ENCODE measurements at regions not wholly inside any gene's neighbourhood (a gene's known extent, or its start where the extent isn't known, plus 50 kb on each side); places are given as distances from the start of the nearest gene placed in this dataset.
"Not testable (repeated sequence)": the region's sequence is repeated elsewhere in the genome, so short reads cannot be mapped to it uniquely, and the experiment has no call there.

- no peak for DNase-seq (ENCODE audit: low read depth)
Measured at GRCh38 chr7:39758234-39758970, 135.0 kb downstream of the RALA start.

- no peak for DNase-seq (ENCODE audit: low read depth)
Measured at GRCh38 chr7:39761449-39761848, 138.1 kb downstream of the RALA start.

- not testable (repeated sequence) for DNase-seq (ENCODE audit: low read depth)
Measured at GRCh38 chr7:39762466-39762865, 139.1 kb downstream of the RALA start.

GRCh38 chr7:39762881-39763280 is 139.5 kb downstream of the RALA start:
- DNase-seq (ENCODE audit: low read depth), result not testable (repeated sequence)

GRCh38 chr7:39765833-39766232 is 142.5 kb downstream of the RALA start:
- not testable (repeated sequence) for DNase-seq (ENCODE audit: low read depth)

GRCh38 chr7:39768439-39768838 is 145.1 kb downstream of the RALA start:
- DNase-seq (ENCODE audit: low read depth), result not testable (repeated sequence)

GRCh38 chr7:39774341-39774851 is 151.0 kb downstream of the RALA start:
- not testable (repeated sequence) for DNase-seq (ENCODE audit: low read depth)

- DNase-seq (ENCODE audit: low read depth), result not testable (repeated sequence)
Measured at GRCh38 chr7:39781557-39781956, 158.2 kb downstream of the RALA start.

GRCh38 chr7:39786440-39786839 is 163.1 kb downstream of the RALA start:
- DNase-seq (ENCODE audit: low read depth), result not testable (repeated sequence)

- peak; percentile 0 for DNase-seq (ENCODE audit: low read depth)
Measured at GRCh38 chr7:39791035-39791434, 159.0 kb upstream of the CDK13 start.

GRCh38 chr7:39791911-39792310 is 158.1 kb upstream of the CDK13 start:
- DNase-seq (ENCODE audit: low read depth), result not testable (repeated sequence)

GRCh38 chr7:39793026-39793425 is 157.0 kb upstream of the CDK13 start:
- not testable (repeated sequence) for DNase-seq (ENCODE audit: low read depth)

- not testable (repeated sequence) for DNase-seq (ENCODE audit: low read depth)
Measured at GRCh38 chr7:39793851-39794250, 156.2 kb upstream of the CDK13 start.

- not testable (repeated sequence) for DNase-seq (ENCODE audit: low read depth)
Measured at GRCh38 chr7:39796947-39797346, 153.1 kb upstream of the CDK13 start.

- DNase-seq (ENCODE audit: low read depth), result not testable (repeated sequence)
Measured at GRCh38 chr7:39798077-39798476, 152.0 kb upstream of the CDK13 start.

- DNase-seq (ENCODE audit: low read depth), result no peak
Measured at GRCh38 chr7:39808796-39809481, 141.1 kb upstream of the CDK13 start.

GRCh38 chr7:39810204-39810642 is 139.8 kb upstream of the CDK13 start:
- DNase-seq (ENCODE audit: low read depth), result no peak

- DNase-seq (ENCODE audit: low read depth), result no peak
Measured at GRCh38 chr7:39810710-39811109, 139.3 kb upstream of the CDK13 start.

- DNase-seq (ENCODE audit: low read depth), result no peak
Measured at GRCh38 chr7:39811161-39811614, 138.9 kb upstream of the CDK13 start.

GRCh38 chr7:39816462-39817060 is 133.5 kb upstream of the CDK13 start:
- DNase-seq (ENCODE audit: low read depth), result no peak

- DNase-seq (ENCODE audit: low read depth), result no peak
Measured at GRCh38 chr7:39819514-39819913, 130.5 kb upstream of the CDK13 start.

GRCh38 chr7:39824456-39825200 is 125.4 kb upstream of the CDK13 start:
- no peak for DNase-seq (ENCODE audit: low read depth)

Measured in GM04504 (cell line).